ENCODE measurements at regions not wholly inside any gene's neighbourhood (a gene's known extent, or its start where the extent isn't known, plus 50 kb on each side); places are given as distances from the start of the nearest gene placed in this dataset.
"Not testable (repeated sequence)": the region's sequence is repeated elsewhere in the genome, so short reads cannot be mapped to it uniquely, and the experiment has no call there.

- H3K4me3 ChIP-seq (ENCODE audit: insufficient read depth in 1 of 2, low read depth in 1 of 2, low read length in 2 of 2); H2AFZ ChIP-seq (ENCODE audit: low read depth, low read length); H3K23ac ChIP-seq (ENCODE audit: low read length in 2 of 2); H2AK5ac ChIP-seq (ENCODE audit: low read length, severe bottlenecking); H3K36me3 ChIP-seq (ENCODE audit: control insufficient read depth in 1 of 2, insufficient read depth in 2 of 2, low read depth in 1 of 2, low read length in 2 of 2); H3K4ac ChIP-seq (ENCODE audit: low read depth in 1 of 2, low read length in 2 of 2); H3K4me1 ChIP-seq (ENCODE audit: control insufficient read depth, insufficient read depth, low read depth, low read length); H3K9ac ChIP-seq (ENCODE audit: low read length); H3K18ac ChIP-seq (ENCODE audit: low read depth in 1 of 2, low read length in 2 of 2); H2BK12ac ChIP-seq (ENCODE audit: low read length in 2 of 2); H3K27ac ChIP-seq (ENCODE audit: low read length, poor library complexity, severe bottlenecking); H3K4me2 ChIP-seq (ENCODE audit: low read length, poor library complexity, severe bottlenecking); H2BK5ac ChIP-seq (ENCODE audit: low read depth, low read length, poor library complexity, severe bottlenecking); H4K91ac ChIP-seq (ENCODE audit: low read length); H2BK120ac ChIP-seq (ENCODE audit: low read depth, low read length); H3K79me1 ChIP-seq (replicated peaks; ENCODE audit: low read length, poor library complexity, severe bottlenecking); H4K8ac ChIP-seq (ENCODE audit: low read length); H3K27me3 ChIP-seq (ENCODE audit: control insufficient read depth in 1 of 2, insufficient read depth in 1 of 2, low read length in 2 of 2); H2BK15ac ChIP-seq (ENCODE audit: low read depth, poor library complexity, severe bottlenecking); H3K14ac ChIP-seq (ENCODE audit: low read length in 2 of 2); DNase-seq; H3K9me3 ChIP-seq (ENCODE audit: control insufficient read depth, low read length): not testable (repeated sequence)
- 88% methylated on average over 13 of the region's 13 CpGs for WGBS
Measured at GRCh38 chr2:132068407-132068806, 93.3 kb downstream of the ANKRD30BL start.

DNA sequence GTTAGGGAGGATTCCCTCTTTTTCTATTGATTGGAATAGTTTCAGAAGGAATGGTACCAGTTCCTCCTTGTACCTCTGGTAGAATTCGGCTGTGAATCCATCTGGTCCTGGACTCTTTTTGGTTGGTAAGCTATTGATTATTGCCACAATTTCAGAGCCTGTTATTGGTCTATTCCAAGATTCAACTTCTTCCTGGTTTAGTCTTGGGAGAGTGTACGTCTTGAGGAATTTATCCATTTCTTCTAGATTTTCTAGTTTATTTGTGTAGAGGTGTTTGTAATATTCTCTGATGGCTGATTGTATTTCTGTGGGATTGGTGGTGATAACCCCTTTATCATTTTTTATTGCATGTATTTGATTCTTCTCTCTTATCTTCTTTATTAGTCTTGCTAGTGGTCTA, 96.4 kb downstream of the ANKRD30BL start:
- H2AK5ac ChIP-seq (ENCODE audit: low read length, severe bottlenecking); H3K9ac ChIP-seq (ENCODE audit: low read length); H2BK120ac ChIP-seq (ENCODE audit: low read depth, low read length); H3K4ac ChIP-seq (ENCODE audit: low read depth in 1 of 2, low read length in 2 of 2); H3K9me3 ChIP-seq (ENCODE audit: control insufficient read depth, low read length); H3K18ac ChIP-seq (ENCODE audit: low read depth in 1 of 2, low read length in 2 of 2); H2BK12ac ChIP-seq (ENCODE audit: low read length in 2 of 2); H3K79me1 ChIP-seq (replicated peaks; ENCODE audit: low read length, poor library complexity, severe bottlenecking); DNase-seq; H3K4me2 ChIP-seq (ENCODE audit: low read length, poor library complexity, severe bottlenecking); H3K27ac ChIP-seq (ENCODE audit: low read length, poor library complexity, severe bottlenecking); H2BK15ac ChIP-seq (ENCODE audit: low read depth, poor library complexity, severe bottlenecking); H2BK5ac ChIP-seq (ENCODE audit: low read depth, low read length, poor library complexity, severe bottlenecking); H3K23ac ChIP-seq (ENCODE audit: low read length in 2 of 2); H4K8ac ChIP-seq (ENCODE audit: low read length); H3K27me3 ChIP-seq (ENCODE audit: control insufficient read depth in 1 of 2, insufficient read depth in 1 of 2, low read length in 2 of 2); H3K4me1 ChIP-seq (ENCODE audit: control insufficient read depth, insufficient read depth, low read depth, low read length); H3K4me3 ChIP-seq (ENCODE audit: insufficient read depth in 1 of 2, low read depth in 1 of 2, low read length in 2 of 2); H3K14ac ChIP-seq (ENCODE audit: low read length in 2 of 2); H4K91ac ChIP-seq (ENCODE audit: low read length); H3K36me3 ChIP-seq (ENCODE audit: control insufficient read depth in 1 of 2, insufficient read depth in 2 of 2, low read depth in 1 of 2, low read length in 2 of 2); H2AFZ ChIP-seq (ENCODE audit: low read depth, low read length): not testable (repeated sequence)
- 67% methylated on average over 1 of the region's 2 CpGs for WGBS

- H3K23ac ChIP-seq (ENCODE audit: low read length in 2 of 2); H4K91ac ChIP-seq (ENCODE audit: low read length); H2BK120ac ChIP-seq (ENCODE audit: low read depth, low read length); H3K9ac ChIP-seq (ENCODE audit: low read length); H3K27ac ChIP-seq (ENCODE audit: low read length, poor library complexity, severe bottlenecking); H3K36me3 ChIP-seq (ENCODE audit: control insufficient read depth in 1 of 2, insufficient read depth in 2 of 2, low read depth in 1 of 2, low read length in 2 of 2); H3K4ac ChIP-seq (ENCODE audit: low read depth in 1 of 2, low read length in 2 of 2); H3K4me2 ChIP-seq (ENCODE audit: low read length, poor library complexity, severe bottlenecking); DNase-seq; H3K4me3 ChIP-seq (ENCODE audit: insufficient read depth in 1 of 2, low read depth in 1 of 2, low read length in 2 of 2); H3K14ac ChIP-seq (ENCODE audit: low read length in 2 of 2); H2BK5ac ChIP-seq (ENCODE audit: low read depth, low read length, poor library complexity, severe bottlenecking); H2BK12ac ChIP-seq (ENCODE audit: low read length in 2 of 2); H3K4me1 ChIP-seq (ENCODE audit: control insufficient read depth, insufficient read depth, low read depth, low read length); H4K8ac ChIP-seq (ENCODE audit: low read length); H3K79me1 ChIP-seq (replicated peaks; ENCODE audit: low read length, poor library complexity, severe bottlenecking); H2BK15ac ChIP-seq (ENCODE audit: low read depth, poor library complexity, severe bottlenecking); H3K9me3 ChIP-seq (ENCODE audit: control insufficient read depth, low read length); H2AK5ac ChIP-seq (ENCODE audit: low read length, severe bottlenecking); H3K18ac ChIP-seq (ENCODE audit: low read depth in 1 of 2, low read length in 2 of 2); H2AFZ ChIP-seq (ENCODE audit: low read depth, low read length): not testable (repeated sequence)
- peaks cover 14 to 24% of the 10 kb centered on the region in 2 experiments for H3K27me3 ChIP-seq (ENCODE audit: control insufficient read depth in 1 of 2, insufficient read depth in 1 of 2, low read length in 2 of 2)
- WGBS, result 68% methylated on average over 3 of the region's 5 CpGs
Measured at GRCh38 chr2:132039609-132040236, 122.0 kb downstream of the ANKRD30BL start.

- H2BK120ac ChIP-seq (ENCODE audit: low read depth, low read length); H3K4ac ChIP-seq (ENCODE audit: low read depth in 1 of 2, low read length in 2 of 2); H3K79me1 ChIP-seq (replicated peaks; ENCODE audit: low read length, poor library complexity, severe bottlenecking); H3K18ac ChIP-seq (ENCODE audit: low read depth in 1 of 2, low read length in 2 of 2); H3K27ac ChIP-seq (ENCODE audit: low read length, poor library complexity, severe bottlenecking); H2BK5ac ChIP-seq (ENCODE audit: low read depth, low read length, poor library complexity, severe bottlenecking); H3K4me1 ChIP-seq (ENCODE audit: control insufficient read depth, insufficient read depth, low read depth, low read length); H3K9ac ChIP-seq (ENCODE audit: low read length); H3K14ac ChIP-seq (ENCODE audit: low read length in 2 of 2); H2AK5ac ChIP-seq (ENCODE audit: low read length, severe bottlenecking); H2AFZ ChIP-seq (ENCODE audit: low read depth, low read length); H2BK15ac ChIP-seq (ENCODE audit: low read depth, poor library complexity, severe bottlenecking); H4K91ac ChIP-seq (ENCODE audit: low read length); DNase-seq; H3K23ac ChIP-seq (ENCODE audit: low read length in 2 of 2); H3K9me3 ChIP-seq (ENCODE audit: control insufficient read depth, low read length); H4K8ac ChIP-seq (ENCODE audit: low read length); H3K36me3 ChIP-seq (ENCODE audit: control insufficient read depth in 1 of 2, insufficient read depth in 2 of 2, low read depth in 1 of 2, low read length in 2 of 2); H2BK12ac ChIP-seq (ENCODE audit: low read length in 2 of 2): not testable (repeated sequence)
- Histone ChIP-seq H3K27me3 (ENCODE audit: control insufficient read depth in 1 of 2, insufficient read depth in 1 of 2, low read length in 2 of 2) (peaks cover 14 to 24% of the 10 kb centered on the region in 2 experiments), H3K4me3 (ENCODE audit: insufficient read depth in 1 of 2, low read depth in 1 of 2, low read length in 2 of 2) (peak overlapping the region in 1 of 2 experiments; percentile 56), H3K4me2 (ENCODE audit: low read length, poor library complexity, severe bottlenecking) (peak overlapping the region; percentile 94)
- no CpG with 5 or more reads among the region's 1 CpG for WGBS
Measured at GRCh38 chr2:132038883-132039235, 122.9 kb downstream of the ANKRD30BL start.
